ENCODE measurements at regions not wholly inside any gene's neighbourhood (a gene's known extent, or its start where the extent isn't known, plus 50 kb on each side); places are given as distances from the start of the nearest gene placed in this dataset.

DNA sequence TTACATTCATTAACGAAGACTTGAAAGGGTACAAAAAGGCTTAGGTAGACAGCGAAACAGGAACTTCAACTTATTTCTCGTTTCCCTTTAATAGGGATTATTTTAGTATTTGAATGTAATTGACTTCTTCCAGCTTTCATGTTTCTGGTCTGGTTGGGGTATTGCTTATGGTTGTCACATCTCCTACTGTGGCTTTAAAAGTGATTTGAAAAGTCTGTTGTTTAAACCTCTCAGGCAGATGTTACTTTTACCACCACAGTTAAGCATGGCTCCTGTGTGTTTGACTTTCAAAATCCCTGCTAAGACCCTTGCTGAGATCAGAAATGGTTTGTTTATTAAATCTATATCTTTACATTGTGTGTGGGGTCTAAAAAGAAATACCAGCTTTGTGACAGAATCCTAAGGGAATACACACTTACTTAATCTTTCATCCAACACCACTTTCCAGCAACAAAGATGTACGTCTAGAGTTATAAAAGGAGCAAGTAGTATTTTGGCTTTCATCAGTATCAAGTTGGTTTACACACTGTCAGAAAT lies 661.2 kb downstream of the FAT4 start:
- no peak for DNase-seq

DNA sequence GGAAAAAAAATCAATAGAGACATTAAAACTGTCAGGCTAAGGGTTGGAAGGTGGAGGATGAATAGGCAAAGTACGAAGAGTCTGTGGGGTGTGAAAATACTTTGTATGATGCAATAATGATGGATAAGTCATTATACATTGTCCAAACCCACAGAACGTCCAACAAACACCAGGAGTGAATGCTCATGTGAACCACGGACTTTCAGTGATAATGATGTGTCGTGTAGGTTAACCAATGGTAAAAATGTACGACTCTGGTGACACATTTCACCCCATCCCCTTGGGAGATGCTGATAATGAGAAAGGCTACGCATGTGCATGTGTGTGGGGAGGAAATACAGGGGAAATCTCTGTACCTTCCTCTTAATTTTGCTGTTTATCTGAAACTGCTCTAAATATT lies 665.2 kb downstream of the FAT4 start:
- DNase-seq = no peak

DNA sequence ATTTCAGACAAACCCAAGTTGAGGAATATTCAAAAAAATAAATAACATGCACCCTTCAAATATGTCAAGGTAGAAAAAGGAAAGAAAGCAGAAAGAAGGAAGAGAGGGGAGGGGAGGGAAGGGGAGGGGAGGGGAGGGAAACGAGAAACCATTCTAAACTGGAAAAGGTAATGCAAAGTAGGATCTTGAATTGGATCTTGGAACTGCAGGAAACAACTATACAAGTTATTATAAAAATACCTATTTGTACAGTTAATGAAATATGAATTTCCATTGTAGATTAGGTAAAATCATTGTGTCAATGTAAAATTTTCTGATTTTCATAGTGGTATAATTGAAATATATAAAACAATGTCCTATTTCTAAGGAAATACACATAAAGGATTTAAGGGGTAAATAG lies 668.4 kb downstream of the FAT4 start:
- no peak for DNase-seq

DNA sequence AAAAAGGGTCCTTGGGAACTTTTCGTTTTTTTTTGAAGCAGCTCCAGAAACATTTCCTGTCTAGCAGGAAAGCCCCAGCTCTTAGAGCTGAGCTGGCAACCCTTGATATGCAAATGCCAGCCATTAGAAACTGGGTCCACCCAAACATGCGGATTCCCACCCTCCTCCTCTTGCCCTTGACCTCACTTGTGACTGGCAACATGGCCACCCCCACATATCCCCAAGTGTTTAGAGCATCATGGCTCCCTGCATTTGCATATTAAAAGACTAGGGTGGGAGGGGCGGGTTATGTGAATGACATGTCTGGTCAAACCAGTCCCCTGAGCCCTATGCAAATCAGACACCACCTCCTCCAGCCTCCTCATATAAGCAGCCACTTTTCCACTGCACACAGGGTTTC lies 671.1 kb downstream of the FAT4 start:
- no peak for DNase-seq

DNA sequence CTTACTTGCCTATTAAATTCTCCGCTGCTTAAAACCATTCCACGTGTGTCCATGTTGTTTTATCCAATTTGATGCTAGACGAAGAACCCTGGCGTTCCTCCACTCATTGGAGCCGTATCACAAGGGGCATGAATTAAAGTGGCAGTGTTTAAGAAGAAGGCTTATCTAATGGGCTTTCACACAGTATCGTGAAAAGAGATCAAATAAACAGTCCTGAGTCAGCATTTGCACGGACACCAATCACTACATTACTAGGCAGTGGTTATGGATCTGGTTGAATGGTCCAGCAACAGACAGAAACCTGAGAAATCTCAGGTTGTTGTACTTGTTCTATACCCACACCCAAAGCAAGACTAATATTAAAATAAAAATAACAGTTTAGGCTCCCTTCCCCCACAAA lies 671.6 kb downstream of the FAT4 start:
- DNase-seq = no peak

DNA sequence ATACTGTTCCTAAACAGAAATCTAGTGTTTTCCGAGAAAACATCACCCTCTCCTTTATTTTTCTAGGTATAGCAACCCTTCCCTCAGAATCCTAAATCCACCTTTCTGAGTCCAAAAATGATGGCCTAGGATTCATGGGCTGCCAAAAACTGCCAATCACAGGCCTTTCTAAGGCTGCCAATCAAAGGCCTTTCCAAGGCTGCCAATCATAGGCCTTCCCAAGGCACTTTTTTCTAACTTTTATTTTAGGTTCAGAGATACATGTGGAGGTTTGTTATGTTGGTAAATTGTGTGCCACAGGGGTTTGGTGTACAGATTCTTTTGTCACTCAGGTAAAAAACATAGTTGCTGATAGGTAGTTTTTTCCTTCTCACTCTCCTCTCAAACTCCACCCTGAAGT lies 673.7 kb downstream of the FAT4 start:
- no peak for DNase-seq

DNA sequence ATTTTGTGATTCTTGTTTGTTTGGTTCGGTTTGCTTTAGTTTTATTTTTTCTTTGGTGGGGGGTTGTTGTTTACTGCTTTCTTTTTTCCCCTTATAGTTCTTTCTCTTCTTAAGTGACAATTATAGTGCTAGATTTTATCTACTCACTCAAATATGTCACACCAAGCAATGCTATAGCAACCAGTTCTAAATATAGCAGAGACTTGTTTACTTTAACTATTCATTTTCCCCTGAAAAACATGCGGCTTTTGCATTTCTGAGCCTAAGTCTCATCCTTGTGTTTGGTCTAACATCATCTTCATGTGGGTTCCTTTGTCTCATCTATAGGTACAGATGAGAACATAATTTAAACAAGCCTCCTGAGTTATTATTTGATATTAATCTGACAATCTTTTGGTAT lies 676.6 kb downstream of the FAT4 start:
- no peak for DNase-seq

DNA sequence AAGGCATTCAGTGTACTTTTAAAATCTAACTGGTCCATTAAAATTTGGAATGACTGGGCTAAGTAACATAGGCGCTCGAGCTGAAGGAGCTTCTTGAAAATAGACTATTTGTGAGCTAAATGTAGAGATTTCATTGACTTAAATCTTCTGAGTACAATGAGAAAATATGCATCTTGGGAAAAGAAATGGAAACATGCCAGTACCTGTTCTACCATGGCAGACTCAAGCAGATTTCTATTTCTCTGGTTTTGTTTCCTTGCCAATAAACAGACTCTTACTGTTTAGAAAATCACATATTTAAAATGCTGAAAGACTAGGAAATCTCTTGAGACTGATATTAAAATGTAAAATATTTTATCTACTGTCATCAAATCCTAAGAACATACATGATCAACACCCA lies 678.1 kb downstream of the FAT4 start:
- DNase-seq = no peak

DNA sequence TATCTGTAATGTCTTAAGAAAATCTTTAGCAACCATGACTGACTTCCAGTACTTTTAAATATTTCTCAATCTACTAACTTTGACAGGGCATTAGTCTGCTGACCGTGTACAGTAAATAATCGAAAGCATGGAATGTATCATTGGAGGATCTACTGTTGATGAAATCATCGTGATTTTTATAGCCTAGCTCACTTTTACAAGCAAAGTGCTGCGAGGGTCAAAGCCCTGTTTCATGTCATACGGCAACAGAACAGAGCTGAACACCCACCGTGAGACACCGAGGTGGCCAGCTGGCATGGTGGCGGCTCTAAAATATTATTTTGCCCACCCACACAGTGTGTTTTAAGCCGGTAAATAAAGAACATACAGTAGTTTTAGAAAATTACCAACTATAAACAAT lies 679.3 kb downstream of the FAT4 start:
- no peak for DNase-seq

DNA sequence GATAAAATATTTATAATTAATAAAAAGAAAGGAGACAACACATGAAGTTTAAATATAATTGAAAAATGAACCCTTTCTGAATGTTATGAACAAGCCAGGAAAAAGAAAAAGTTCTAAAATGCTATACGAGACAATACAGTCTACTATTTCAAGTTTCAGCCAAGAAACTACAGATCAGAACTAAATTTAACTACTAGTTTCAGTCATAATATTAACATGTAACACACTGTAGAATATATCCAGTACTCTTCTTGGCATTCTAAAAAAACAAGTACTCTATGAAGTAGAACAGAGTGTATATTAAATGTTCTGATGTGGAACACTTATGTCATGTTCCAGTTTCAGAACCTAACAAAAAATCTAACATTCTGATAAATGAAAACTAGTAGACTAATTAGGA lies 679.7 kb downstream of the FAT4 start:
- no peak for DNase-seq

DNA sequence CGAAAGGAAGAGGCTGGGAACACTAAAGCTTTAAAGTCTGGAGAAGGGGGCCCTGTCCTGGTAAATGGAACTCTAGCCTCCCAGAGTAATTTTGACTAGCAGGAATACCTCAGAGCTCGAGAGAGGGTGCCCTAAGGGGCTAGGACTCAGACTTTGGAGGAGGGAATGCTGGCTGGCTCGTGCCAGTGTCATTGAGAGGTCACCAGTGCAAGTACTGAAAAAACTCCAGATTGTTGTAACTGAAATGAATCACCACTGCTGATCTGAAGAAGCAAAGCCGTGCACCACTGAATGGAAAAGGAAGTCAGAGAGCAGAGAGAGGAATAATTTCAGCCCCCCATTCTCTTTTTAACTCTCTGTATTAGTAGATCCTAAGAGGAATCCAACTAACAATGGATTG lies 690.2 kb downstream of the FAT4 start:
- peak; percentile 68 for DNase-seq

DNA sequence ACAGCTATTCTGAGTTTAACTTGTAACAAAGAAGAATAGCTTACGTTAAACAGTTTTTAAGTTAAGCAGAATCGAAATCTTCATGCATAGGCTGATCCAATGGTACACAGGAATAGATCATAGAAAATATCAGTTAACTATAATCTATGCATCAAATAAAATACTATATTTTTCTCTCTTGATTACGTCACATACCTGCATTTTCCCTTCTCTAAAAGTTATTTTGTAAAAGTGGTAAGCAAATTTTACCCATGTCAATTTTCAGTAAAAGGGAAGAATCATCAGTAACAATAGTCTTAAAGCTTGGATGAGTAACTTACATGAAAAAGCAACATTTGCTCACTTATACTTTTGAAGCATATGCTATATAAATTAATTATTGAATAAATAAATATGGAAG lies 692.4 kb downstream of the FAT4 start:
- DNase-seq = no peak

DNA sequence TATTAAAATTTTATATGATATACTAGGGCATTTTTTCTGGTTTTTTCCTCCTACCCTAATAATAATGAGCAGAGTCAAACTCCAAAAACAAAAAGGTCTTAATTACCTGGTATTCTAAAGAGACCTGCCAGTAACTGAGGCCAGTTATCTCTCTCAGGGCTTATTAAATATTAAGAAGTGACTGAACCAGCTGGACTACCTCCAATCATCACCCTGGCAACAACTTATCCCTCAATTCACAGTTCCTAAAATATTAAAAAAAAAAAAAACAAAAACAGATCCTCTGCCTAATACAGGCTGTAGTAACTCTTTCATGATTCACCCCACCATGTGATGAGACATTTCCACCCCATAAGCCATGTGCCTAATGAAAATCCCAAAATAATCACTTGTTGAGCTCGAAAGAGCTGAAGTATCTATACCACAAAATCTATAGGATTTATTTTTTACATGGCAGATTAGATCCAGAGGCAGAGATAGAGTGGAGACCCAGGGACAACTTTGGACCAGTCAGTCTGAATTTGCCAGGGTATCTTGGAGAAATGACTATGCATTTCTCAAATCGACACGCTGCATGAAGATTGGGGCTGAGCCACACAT lies 698.0 kb downstream of the FAT4 start:
- DNase-seq = no peak

DNA sequence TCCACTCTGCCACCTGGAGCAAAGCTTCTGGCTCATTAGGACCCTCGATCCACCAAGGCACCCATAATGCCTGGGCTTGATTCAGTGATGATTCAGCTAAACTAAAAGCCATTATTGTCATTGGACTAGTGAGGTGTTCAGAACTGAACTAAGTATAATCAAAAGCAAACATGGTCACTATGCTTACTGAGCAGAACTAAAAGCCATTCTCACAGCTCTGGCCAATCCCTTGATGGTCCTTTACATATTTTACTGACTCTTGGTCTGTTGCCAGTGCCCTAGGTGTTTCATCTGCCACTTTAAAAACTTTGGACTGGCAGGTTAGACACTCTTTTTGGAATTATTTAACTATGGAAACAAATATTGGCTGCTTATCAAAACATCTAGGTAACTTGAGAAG lies 703.5 kb downstream of the FAT4 start:
- DNase-seq = no peak

DNA sequence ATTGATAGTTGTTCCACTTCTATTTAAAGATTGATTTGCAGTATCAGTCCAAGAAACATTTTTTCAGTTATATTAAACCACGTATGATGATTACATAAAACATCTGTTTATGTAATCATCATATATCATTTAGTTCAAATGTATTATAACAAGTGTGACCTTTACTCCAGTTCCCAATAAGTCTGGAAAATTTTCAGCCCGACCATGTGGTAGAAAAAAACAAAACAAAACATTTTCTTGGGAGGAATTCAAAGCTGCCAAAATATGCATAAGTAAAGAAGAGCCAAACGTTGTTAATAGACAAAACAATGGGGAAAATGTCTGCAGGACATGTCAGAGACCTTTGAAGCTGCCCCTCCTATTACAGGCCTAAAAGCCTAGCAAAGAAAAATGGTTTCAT lies 709.1 kb downstream of the FAT4 start:
- no peak for DNase-seq

DNA sequence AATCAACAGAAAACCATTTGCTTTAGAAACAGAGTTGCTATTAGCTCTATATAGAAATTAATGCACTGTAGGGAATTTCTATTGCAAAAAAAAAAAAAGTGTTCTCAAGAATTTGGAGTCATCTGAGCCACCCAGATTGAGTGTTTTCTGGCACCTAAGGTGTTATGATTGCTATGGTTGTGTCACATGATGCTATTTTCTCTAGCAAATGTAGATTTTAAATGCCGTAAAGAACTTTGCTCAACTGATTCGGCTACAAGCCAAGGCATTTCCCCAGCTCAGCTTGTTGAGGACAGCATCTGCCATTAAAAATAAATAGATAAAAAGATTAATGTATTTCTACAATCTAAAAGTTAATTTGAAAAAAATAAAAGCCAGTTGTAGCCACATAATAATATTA lies 712.8 kb downstream of the FAT4 start:
- no peak for DNase-seq

DNA sequence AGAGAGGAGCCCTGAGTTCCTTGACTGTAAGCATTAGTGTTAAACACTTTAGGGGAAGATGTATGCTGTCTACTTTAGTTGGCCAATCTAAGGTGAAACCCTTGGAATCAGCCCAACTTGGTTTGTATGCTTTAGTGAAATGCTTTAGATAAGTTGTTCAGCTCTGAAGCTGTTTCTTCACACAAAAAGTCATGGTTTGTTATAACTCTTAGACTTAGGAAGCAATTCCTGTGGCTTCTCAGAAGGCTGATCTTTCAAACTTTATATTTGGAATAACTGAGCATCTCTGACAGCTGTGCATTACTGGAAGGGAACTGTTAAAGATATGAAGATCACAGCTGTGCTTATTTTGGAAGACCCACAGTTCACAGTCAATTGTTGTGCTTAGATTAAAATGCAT lies 714.1 kb downstream of the FAT4 start:
- DNase-seq = no peak

DNA sequence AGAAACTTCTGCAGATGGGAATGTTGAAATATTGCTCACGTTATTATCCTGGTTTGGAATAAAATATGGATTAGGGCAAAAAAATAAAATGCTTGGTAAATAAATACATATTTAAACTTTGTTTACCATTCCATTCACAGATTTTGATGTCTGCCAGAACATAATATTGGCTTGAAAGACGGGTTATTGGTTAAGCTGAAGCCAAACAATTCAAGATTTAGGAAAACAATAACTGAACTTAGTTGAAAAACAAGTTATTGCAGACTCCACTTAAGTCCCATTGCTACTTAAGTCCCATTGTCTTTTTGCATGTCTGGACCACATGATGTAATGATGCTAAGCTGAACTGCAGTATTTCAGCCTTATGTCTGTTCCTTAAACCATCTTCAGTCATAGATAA lies 722.5 kb downstream of the FAT4 start:
- DNase-seq = no peak

DNA sequence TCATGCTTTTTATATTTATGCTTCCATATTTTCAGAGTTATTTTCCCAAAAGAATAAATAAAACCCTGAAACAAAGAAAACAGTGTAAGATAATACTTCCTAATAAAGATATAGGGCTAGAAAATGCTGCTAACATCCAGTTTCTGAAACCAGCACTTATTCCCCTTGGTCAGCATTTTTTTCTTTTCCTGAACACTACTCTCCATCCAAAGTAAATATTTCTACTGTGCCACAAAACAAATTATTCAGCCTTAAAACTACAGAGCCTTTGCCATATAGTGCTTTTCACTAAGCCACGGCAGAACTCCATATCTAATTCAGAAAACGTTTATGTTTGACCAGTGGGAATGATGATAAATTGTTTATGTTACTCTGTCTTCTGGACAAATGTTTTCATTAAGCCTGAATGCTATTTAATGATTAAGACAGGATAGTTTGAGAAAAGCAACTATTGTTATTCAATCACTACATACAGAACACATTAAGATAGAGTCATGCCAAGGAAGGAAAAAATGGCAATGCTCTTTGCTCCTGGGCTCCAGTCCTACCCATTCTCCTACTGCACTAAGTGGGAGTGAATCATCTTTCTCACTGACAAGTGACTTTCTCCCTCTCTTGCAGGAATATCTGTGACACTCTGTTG lies 723.9 kb downstream of the FAT4 start:
- no peak for DNase-seq

DNA sequence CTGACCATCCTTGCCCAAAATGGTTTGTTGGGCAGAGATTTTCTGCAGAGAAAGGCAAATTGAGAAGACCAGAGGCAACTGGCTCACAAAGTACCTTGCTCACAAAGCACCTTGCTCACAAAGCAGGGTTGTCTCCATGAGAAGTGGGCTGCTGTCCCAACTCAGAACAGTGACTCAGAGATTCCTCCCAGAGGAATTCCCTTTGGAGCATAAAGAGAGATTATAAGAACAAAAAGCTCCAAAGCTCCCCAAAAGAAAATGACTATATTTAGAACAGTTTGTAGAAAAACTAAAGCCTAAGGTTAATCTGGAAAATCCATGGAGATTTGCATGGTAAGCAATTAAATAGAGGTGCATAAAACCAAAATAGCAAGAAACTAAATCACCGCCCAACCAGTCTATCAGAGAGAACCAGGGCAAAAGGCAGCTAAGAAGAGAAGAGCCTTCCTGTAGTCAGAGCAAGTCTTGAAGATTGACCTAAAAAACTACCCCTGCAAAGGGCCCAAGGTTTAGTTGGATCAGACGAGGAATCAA lies 731.4 kb downstream of the FAT4 start:
- no peak for DNase-seq

DNA sequence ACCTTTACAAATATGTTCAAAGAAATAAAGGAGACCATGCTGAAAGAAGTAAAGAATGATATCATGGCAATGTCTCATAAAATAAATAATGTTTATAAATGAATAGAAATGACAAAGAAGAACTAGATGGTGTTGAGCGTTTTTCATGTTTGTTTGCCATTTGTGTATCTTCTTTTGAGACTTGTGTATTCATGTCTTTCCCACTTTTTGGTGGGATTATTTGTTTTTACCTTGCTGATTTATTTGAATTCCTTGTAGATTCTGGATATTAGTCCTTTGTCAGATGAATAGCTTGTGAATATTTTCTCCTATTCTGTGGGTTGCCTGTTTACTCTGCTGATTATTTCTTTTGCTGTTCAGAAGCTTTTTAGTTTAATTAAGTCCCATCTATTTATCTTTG lies 732.4 kb downstream of the FAT4 start:
- no peak for DNase-seq

DNA sequence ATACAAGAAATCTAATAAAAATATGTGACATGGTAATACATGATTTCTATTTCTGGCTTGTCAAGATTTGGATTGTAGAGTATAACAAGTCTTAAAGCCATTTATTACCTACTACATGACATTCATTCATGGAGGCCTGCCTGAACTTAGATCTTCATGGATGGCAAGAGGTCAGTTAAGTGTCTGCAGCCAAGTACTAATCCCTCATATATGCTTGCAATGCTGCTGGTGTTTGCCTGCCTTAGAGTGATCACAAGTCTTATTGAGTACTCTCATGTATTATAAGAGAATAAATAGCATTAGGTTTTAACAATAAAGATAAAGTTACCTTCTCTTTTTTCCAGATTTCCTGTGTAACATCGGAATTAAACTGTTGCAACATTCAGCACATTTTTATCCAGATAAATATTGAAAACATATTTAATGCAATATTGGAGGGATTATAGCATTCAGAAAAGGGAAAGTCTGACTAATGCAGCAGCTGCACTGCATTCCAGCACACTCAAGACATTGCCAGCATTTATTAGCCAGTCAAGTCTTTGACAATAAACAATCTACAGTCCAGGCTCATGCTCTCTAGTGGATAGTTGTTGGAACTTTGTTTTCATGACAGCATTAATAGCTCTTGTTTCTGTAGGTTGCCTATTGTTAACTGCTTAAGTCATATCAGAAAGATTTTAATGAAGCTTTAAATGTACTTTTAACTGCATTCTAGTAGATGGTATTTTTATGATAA lies 737.1 kb downstream of the FAT4 start:
- DNase-seq = peak; percentile 36

DNA sequence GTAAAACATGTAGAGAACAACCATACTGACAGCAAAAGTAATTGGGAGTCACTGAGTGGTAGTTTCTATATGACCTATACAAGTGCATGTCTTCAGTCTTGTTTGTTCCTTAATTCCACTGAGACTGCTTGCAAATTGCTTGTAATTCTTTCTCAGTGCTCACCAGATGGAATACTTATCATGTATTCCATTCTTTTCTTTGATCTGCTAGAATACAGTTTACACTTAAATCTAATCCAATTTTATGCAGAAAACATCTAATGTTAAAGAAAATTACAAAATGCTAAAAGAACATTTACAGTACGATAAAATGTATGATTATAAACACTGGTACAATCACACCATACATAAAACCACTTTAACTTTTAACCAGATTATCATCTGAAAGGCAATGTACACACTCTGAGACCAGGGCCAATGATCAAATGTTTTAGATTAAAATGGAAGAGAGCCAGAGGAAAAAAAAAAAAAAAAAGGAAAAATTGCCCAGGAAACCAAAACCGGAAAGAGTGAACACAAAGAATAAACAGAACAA lies 741.4 kb downstream of the FAT4 start:
- DNase-seq = no peak

DNA sequence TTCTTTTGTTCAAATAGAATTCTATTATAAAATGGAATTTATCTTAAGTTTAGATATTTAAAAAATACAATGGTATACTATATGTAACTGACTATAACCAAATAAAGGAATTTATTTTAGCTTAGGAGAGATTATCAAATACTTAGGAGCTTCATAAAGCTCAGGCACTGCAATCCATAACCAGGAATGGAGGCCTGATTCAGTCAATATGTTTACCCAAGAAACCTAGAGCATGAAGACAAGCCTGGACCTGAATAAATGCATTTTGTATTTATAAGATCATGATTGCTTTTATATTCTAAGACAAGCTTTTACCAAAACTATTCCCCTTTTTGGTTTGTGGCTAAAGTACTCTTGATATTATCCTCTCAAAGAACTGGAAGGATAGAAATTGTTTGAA lies 742.6 kb downstream of the FAT4 start:
- no peak for DNase-seq
